ENCODE measurements at regions not wholly inside any gene's neighbourhood (a gene's known extent, or its start where the extent isn't known, plus 50 kb on each side); places are given as distances from the start of the nearest gene placed in this dataset.

GRCh38 chr4:154088741-154089140 lies 299.9 kb upstream of the SFRP2 start:
- DNase-seq (ENCODE audit: low read depth): no peak

DNA sequence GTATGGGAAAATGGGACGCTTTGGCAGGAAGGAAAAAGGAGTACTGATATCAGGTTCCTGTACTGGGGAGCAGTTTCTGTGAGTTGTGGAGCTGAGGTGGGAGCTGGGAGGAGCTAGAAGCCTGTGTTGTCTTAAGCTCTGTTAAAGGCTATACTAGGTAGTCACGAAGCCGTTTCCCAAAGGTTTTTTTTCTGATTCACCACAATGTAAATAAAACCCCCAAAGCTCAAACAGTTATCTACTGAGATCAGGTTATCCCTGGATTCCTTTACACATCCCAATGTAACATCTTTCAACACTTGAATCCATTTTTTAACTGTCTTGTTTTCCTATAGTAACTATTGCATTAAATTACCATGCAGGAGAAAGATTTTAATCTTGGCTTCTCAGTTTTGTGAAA lies 297.4 kb upstream of the SFRP2 start:
- DNase-seq (ENCODE audit: low read depth): no peak

DNA sequence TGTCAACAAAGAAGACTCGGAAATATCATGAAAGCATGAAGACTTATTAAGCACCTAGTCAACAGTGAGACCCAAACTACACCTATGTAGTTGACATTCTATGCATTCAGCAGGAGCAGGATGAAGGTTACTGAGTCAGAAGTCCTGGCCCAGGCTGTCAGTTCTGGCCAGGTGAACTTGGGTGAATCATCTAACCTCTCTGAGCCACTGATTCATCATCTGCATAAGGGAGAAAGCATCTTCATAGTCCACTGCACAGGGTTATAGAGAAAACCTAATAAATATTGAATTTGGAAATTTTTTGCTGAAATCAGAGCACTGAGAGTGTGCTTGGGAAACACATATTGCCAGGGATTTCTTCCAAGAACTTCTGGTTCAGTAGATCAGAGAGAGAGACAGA lies 296.0 kb upstream of the SFRP2 start:
- peak; percentile 8 for DNase-seq (ENCODE audit: low read depth)

- DNase-seq (ENCODE audit: low read depth): no peak
Observed at GRCh38 chr4:154082760-154083535, 294.1 kb upstream of the SFRP2 start.

GRCh38 chr4:154081391-154081790 lies 292.5 kb upstream of the SFRP2 start:
- no peak for DNase-seq (ENCODE audit: low read depth)

GRCh38 chr4:154078504-154079350 lies 289.8 kb upstream of the SFRP2 start:
- DNase-seq (ENCODE audit: low read depth): no peak

GRCh38 chr4:154076921-154077320 lies 288.0 kb upstream of the SFRP2 start:
- no peak for DNase-seq (ENCODE audit: low read depth)

DNA sequence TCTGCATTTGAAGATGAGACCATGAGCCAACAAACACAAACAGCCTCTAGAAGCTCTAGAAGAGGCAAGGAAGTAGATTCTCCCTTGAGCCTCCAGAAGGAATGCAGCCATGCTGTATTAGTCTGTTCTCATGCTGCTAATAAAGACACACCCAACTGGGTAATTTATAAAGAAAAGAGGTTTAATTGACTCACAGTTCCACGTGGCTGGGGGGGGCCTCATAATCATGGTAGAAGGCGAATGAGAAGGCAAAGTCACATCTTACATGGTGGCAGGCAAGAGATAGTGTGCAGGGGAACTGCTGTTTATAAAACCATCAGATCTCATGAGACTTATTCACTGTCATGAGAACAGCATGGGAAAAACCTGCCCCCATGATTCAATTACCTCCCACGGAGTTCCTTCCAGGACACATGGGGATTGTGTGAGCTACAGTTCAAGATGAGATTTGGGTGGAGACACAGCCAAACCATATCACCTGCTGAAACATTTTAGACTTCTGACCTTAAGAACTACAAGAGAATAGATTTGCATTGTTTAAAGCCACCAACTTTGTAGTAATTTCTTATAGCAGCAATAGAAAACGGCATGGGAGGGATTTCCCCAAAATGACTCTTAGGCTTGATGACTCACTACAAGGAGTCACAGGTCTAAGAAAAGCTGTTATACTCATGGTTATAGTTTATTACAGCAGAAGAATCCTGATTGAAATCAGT lies 284.4 kb upstream of the SFRP2 start:
- DNase-seq (ENCODE audit: low read depth): peak; percentile 49

DNA sequence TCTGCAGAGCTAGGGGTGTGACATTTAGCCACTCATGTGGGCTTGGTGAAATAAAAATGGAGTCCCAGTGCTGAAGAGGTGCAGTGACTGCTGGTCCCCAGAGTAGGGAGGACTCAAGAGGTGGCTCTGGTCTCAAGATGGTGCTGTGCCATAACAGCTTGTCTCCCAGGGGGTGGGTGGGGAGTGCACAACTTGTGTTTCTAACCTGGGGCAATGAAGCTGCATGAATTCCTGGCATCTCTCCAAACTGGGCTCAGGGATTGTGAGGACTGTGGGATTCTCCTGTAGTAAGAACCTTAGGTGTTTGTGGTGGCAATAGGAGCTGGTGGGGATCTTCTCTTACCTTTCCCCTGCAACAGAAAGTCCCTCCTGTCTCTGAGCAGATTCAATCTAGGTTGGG lies 278.9 kb upstream of the SFRP2 start:
- DNase-seq (ENCODE audit: low read depth): no peak

DNA sequence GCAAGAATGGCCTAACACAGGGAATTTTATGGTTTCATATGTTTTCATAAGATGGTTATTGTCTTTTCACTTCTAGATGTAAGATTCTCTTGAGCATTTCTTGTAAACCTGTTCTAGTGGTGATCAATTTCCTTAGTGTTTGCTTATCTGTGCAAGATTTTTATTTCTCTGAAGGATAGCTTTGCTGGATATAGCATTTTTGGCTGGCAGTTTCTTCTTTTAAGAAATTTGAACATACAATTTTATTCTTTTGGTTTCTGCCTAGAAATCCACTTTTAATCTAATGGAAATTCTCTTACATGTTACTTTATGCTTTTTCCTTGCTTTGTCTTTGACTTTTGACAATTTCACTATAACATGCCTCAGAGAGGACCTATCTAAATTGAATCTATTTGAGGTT lies 276.5 kb upstream of the SFRP2 start:
- DNase-seq (ENCODE audit: low read depth): no peak

DNA sequence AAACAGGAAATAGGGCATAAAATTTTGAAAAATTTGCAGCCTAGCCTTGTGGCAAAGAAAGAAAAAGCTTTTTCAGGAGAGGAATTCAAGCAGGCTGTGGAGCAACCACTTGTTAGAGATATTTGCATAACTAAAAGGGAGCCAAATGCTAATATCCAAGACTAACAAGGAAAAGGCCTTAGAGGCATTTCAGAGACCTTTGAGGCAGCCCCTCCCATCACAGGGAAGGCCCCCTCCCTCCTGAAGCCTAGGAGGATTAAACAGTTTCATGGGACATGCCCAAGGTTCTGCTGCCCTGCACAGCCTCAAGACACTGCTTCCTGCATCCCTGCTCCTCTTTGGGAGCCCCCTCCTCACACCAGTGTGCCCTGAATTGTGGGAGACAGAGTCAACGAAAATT lies 275.4 kb upstream of the SFRP2 start:
- DNase-seq (ENCODE audit: low read depth): no peak

DNA sequence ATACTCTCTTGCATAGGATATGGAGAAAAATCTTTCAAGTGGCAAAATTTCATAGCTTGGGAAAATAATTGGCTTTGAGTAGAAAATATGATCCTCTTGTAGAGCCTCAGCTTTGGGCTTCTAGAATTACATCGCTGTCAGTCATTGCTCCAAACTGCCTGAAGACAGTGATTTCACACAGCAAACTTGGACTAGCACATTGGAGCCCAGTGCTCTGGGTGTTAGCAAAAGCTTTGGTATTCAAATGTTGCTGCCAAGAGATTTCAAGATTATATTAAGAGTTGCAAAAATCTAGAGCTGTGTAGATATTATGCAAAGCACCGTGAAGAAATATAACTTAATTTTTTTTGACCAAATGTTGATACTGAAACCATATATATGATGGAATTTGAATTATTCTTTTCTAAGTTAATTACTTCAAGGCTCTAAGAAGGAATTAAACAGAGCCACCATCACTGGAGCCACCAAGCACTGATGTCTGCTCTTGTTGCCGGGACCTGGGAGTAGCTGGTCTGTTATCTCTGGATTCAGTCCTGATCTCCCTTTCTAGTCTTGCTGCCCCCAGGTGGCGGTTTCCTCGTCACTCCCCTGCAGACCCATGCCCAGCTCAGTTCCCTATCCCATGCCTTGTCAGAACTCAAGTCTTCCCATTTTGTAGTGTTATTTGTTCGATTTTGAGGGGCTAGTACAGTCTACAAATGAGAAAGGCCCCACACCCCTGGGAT lies 260.7 kb upstream of the SFRP2 start:
- no peak for DNase-seq (ENCODE audit: low read depth)

DNA sequence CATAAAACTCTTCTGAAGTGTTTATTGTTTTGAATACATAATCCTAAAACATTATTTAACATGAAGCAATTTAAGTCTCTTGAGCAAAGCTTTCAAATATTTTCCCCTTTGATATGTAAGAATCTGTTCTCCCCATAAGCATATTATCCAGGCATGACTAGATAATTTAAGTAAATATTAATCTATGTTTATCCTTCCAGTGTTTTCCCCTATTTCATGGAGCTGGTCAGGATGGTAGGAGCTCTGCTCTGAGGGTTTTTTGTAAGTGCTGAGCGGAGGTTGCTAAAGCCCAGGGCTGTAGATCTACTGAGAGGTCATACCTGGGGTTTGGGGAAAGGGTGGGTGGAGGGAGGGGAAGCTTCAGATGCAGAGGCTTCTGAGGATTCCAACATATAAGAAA lies 258.9 kb upstream of the SFRP2 start:
- DNase-seq (ENCODE audit: low read depth): no peak

DNA sequence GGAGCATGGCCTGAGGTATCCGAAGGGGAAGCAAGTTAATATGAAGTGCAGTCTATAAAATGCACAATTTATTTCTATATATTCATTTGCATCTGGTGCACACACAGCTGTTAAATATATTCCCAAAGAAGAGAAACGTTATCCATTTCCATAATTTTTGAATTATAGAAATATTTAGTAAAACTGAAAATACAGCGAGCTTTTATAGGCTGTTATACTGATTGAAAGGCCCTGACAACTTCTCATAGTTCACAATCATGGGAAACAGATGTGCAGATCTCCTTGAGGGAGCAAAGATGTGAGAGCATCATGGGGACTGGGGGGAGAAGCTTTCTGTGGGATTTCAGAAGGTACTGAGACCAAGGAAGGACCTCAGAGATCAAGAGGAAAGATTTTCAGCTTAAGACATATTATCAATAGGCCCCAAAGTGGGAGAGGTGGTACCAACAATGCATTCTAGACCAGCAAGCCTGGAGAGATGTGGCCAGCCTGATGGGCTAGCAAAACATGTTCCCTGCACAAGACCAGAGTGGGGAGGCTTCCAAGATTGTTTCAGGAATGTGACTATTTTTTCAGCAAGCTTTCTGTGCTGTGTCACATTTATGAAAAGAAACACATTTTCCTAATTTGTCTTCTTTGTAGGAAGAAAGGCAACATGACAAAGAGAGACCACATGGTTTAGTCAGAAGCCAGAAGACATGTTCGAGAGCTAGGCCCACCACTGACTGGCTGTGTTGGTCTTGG lies 256.0 kb upstream of the SFRP2 start:
- no peak for DNase-seq (ENCODE audit: low read depth)

DNA sequence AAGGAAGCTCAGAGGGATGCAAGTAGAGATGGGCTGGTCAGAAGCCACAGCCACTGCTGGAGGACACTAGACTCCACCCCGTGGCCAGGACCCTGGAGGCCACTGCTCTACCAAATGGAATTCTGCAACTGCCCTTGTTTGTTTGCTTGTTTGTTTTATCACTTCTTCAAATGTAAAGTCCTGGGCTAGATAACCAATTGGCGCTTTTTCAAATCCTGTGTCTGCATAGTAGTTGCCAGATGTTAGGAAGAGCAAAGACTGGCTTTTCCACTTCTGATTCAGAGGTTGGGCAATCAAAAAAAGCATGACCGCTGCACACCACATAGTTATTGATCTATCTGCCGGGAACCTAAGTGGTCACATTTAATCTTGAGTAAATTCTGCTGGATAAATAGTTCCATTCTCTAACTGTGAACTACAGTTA lies 255.2 kb upstream of the SFRP2 start:
- DNase-seq (ENCODE audit: low read depth): no peak

DNA sequence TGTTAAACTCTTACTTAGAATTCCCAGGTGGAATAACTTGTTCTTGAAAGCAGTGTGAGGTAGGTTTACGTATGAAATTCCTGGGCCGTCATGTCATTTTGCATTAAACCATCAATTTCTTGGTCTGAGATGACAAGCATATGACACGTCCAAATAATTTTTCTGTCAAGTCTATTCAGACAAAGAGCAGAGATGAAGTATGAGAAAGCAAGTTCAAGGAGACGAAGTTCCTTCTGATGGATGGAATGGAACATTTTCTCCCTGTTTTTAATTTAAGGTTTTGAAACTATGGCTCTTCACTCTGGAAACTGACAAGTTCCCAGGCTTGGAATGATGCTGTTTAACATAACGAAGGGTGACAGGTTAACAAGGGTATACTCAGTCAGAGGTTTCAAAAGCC lies 252.8 kb upstream of the SFRP2 start:
- no peak for DNase-seq (ENCODE audit: low read depth)

DNA sequence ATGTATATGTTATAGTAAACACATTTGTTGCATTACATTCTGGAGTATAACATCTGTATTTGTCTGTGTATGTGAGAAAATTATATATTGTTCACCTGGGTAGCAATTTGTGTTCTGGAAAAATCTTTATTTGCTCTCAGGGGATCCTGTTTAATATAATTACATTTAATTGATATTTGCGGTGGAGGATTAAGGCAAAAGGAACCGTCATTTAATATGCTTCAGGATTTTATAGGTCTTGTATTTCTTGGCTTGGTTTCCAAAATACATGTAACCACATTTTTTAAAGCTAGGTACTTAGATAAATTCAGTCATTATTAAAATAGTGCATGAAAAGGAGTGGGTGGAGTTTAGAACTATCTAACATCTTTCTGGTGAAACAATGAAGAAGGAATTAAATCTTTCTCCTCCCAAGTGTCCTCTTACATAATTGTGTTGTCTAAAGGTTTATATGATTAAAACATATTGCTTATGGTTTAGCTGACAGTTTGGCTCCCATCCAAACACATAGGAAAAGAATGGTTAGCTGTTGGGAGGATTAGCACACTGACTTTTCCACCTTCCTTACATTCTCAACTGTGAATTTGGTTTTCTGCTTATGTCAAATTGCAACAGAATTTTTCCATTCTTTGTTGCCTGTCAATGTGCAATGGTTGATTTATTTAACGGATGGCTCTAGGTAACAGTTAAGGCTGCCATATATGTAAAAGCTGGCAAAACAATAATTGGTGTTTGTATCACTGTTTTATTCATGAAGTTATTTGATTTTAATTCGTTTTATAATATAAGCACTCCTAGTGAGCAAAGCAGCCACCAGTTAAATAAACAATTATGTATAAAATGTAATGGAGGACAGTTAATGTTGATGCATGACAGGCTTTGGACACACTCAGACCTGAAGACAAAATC lies 250.8 kb upstream of the SFRP2 start:
- DNase-seq (ENCODE audit: low read depth): no peak

- DNase-seq (ENCODE audit: low read depth): no peak
Observed at GRCh38 chr4:154036856-154037255, 248.0 kb upstream of the SFRP2 start.

GRCh38 chr4:154035341-154035740 lies 246.5 kb upstream of the SFRP2 start:
- no peak for DNase-seq (ENCODE audit: low read depth)

- no peak for DNase-seq (ENCODE audit: low read depth)
Observed at GRCh38 chr4:154033921-154034320, 245.0 kb upstream of the SFRP2 start.
